HL-60 (cell line): ENCODE measurements at regions not wholly inside any gene's neighbourhood (a gene's known extent, or its start where the extent isn't known, plus 50 kb on each side); places are given as distances from the start of the nearest gene placed in this dataset.

Experiments used
- DNase-seq, 2 experiments: peaks; one replicate each; pipeline ENCODE4 v3.0.0-alpha.2; 2010 to 2020; ENCODE audit warnings: low read depth in 1 of 2, low spot score in 1 of 2
- H3K27ac ChIP-seq: fragments of 250-450 bp; sonication (Bioruptor Pico); replicated peaks from 2 replicates; pipeline ENCODE4 v1.5.1; 2020; ENCODE audit warnings: mild to moderate bottlenecking, moderate library complexity
- H3K27me3 ChIP-seq: fragments of 250-450 bp; sonication (Bioruptor Pico); 2 replicates; pipeline ENCODE4 v1.5.1; 2021; ENCODE audit warnings: mild to moderate bottlenecking, moderate library complexity; ENCODE audit not compliant: insufficient read depth, poor library complexity, severe bottlenecking
- H3K4me3 ChIP-seq: replicated peaks from 2 replicates; pipeline ENCODE4 v1.5.1; 2011; ENCODE audit warnings: mild to moderate bottlenecking, control low read depth, low read length; ENCODE audit not compliant: insufficient read depth
- CTCF ChIP-seq: IDR thresholded peaks from one replicate; pipeline ENCODE4 v1.5.1; 2011; ENCODE audit warnings: low read length, control low read depth, inconsistent platforms; ENCODE audit not compliant: insufficient read depth
- GABPA ChIP-seq: IDR thresholded peaks from 2 replicates; pipeline ENCODE4 v1.6.1; 2012; ENCODE audit warnings: low read depth
- POLR2AphosphoS5 ChIP-seq: IDR thresholded peaks from 2 replicates; pipeline ENCODE4 v1.6.1; 2012; ENCODE audit warnings: low read depth
- REST ChIP-seq: IDR thresholded peaks from 2 replicates; pipeline ENCODE4 v1.6.1; 2012; ENCODE audit warnings: low read depth; ENCODE audit not compliant: insufficient replicate concordance
- SPI1 ChIP-seq: IDR thresholded peaks from 2 replicates; pipeline ENCODE4 v1.6.1; 2012; ENCODE audit warnings: low read depth, mild to moderate bottlenecking, borderline replicate concordance

GRCh38 chr22:34592123-34592740, 473.7 kb upstream of the ISX start:
- Histone ChIP-seq H3K27me3 (no peaks in the 10 kb centered on the region), H3K27ac (no peak overlapping the region), H3K4me3 (no peak overlapping the region)
- TF ChIP-seq GABPA (no peak), POLR2AphosphoS5 (no peak), CTCF (no peak), REST (no peak), SPI1 (no peak)
- no peak for DNase-seq

GRCh38 chr22:34599567-34599966, 466.4 kb upstream of the ISX start:
- Histone ChIP-seq H3K4me3 (no peak overlapping the region), H3K27me3 (no peaks in the 10 kb centered on the region), H3K27ac (no peak overlapping the region)
- no peak for TF ChIP-seq SPI1
- no peak for DNase-seq

GRCh38 chr22:34604312-34604711, 461.6 kb upstream of the ISX start:
- Histone ChIP-seq H3K27me3 (no peaks in the 10 kb centered on the region), H3K27ac (no peak overlapping the region), H3K4me3 (no peak overlapping the region)
- TF ChIP-seq GABPA = no peak
- TF ChIP-seq POLR2AphosphoS5 = no peak
- no peak for TF ChIP-seq SPI1
- no peak for TF ChIP-seq CTCF
- TF ChIP-seq REST = no peak
- DNase-seq = no peak

GRCh38 chr22:34608106-34608505, 457.9 kb upstream of the ISX start:
- TF ChIP-seq REST (no peak), GABPA (no peak), SPI1 (no peak), POLR2AphosphoS5 (no peak), CTCF (no peak)
- H3K27ac ChIP-seq = no peak overlapping the region
- H3K27me3 ChIP-seq = no peaks in the 10 kb centered on the region
- no peak for DNase-seq
- no peak overlapping the region for H3K4me3 ChIP-seq
